Ishikawa (cell line): ENCODE measurements at regions not wholly inside any gene's neighbourhood (a gene's known extent, or its start where the extent isn't known, plus 50 kb on each side); places are given as distances from the start of the nearest gene placed in this dataset.

Experiments
- CEBPB ChIP-seq: IDR thresholded peaks from 2 replicates; pipeline ENCODE4 v1.6.1; 2012
- CREB1 ChIP-seq: IDR thresholded peaks from 2 replicates; pipeline ENCODE4 v1.6.1; 2012; ENCODE audit warnings: low read depth
- EGR1 ChIP-seq: IDR thresholded peaks from 2 replicates; pipeline ENCODE4 v1.6.1; 2012
- EP300 ChIP-seq: IDR thresholded peaks from 2 replicates; pipeline ENCODE4 v1.6.1; 2012; ENCODE audit warnings: borderline replicate concordance
- FOXM1 ChIP-seq: IDR thresholded peaks from 2 replicates; pipeline ENCODE4 v1.6.1; 2012; ENCODE audit warnings: low read depth, borderline replicate concordance
- NFIC ChIP-seq: IDR thresholded peaks from 2 replicates; pipeline ENCODE4 v1.6.1; 2012
- RAD21 ChIP-seq: IDR thresholded peaks from 2 replicates; pipeline ENCODE4 v1.6.1; 2012; ENCODE audit warnings: low read depth
- TCF12 ChIP-seq: IDR thresholded peaks from 2 replicates; pipeline ENCODE4 v1.6.1; 2012; ENCODE audit warnings: low read depth
- TEAD4 ChIP-seq: IDR thresholded peaks from 2 replicates; pipeline ENCODE4 v1.6.1; 2012
- TF ChIP-seq, protein P1 (sequence below): IDR thresholded peaks from 2 replicates; pipeline ENCODE4 v1.6.1; 2012
- TF ChIP-seq, protein P2 (sequence below): IDR thresholded peaks from 2 replicates; pipeline ENCODE4 v1.6.1; 2012; ENCODE audit warnings: low read depth, mild to moderate bottlenecking
- TF ChIP-seq, protein P3 (sequence below): IDR thresholded peaks from 2 replicates; pipeline ENCODE4 v1.6.1; 2012

DNA sequence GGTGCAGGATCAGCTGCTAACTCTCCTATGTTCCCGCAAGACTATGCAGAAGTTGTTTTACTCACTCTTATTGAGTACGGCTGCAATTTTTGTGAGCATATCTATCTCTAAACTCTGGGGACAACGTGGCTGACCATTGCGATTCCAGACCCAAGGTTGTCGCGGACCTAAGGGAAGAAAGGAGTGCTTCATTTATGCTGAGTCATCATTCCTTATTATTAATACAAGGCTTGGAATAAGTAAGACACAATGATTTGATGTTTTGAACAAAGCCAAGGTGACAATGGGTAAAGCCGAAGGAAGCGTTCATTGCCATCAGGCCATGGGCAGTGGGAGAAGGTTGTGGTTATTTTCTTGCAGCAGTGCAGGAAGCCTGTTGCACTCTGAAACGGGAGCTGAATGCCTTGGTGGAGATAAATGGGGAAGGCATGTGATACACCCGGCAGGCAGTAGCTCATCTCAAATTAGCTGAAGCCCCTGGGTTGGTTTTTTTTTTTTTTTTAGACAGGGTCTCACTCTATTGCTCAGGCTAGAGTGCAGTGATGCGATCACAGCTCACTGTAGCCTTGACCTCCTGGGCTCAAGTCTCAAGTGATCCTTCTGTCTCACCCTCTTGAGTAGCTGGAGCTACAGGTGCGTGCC lies 605.7 kb downstream of the TYW1 start:
- TF ChIP-seq, protein P1, sequence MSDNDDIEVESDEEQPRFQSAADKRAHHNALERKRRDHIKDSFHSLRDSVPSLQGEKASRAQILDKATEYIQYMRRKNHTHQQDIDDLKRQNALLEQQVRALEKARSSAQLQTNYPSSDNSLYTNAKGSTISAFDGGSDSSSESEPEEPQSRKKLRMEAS: no peak
- TF ChIP-seq FOXM1 (no peak), EP300 (no peak), TEAD4 (no peak), TCF12 (no peak), CREB1 (no peak), RAD21 (no peak), CEBPB (no peak), EGR1 (no peak), NFIC (no peak)
- TF ChIP-seq, protein P2, sequence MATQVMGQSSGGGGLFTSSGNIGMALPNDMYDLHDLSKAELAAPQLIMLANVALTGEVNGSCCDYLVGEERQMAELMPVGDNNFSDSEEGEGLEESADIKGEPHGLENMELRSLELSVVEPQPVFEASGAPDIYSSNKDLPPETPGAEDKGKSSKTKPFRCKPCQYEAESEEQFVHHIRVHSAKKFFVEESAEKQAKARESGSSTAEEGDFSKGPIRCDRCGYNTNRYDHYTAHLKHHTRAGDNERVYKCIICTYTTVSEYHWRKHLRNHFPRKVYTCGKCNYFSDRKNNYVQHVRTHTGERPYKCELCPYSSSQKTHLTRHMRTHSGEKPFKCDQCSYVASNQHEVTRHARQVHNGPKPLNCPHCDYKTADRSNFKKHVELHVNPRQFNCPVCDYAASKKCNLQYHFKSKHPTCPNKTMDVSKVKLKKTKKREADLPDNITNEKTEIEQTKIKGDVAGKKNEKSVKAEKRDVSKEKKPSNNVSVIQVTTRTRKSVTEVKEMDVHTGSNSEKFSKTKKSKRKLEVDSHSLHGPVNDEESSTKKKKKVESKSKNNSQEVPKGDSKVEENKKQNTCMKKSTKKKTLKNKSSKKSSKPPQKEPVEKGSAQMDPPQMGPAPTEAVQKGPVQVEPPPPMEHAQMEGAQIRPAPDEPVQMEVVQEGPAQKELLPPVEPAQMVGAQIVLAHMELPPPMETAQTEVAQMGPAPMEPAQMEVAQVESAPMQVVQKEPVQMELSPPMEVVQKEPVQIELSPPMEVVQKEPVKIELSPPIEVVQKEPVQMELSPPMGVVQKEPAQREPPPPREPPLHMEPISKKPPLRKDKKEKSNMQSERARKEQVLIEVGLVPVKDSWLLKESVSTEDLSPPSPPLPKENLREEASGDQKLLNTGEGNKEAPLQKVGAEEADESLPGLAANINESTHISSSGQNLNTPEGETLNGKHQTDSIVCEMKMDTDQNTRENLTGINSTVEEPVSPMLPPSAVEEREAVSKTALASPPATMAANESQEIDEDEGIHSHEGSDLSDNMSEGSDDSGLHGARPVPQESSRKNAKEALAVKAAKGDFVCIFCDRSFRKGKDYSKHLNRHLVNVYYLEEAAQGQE: no peak
- TF ChIP-seq, protein P3, sequence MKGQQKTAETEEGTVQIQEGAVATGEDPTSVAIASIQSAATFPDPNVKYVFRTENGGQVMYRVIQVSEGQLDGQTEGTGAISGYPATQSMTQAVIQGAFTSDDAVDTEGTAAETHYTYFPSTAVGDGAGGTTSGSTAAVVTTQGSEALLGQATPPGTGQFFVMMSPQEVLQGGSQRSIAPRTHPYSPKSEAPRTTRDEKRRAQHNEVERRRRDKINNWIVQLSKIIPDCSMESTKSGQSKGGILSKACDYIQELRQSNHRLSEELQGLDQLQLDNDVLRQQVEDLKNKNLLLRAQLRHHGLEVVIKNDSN: no peak
